PC-3 (cell line): ENCODE measurements at regions not wholly inside any gene's neighbourhood (a gene's known extent, or its start where the extent isn't known, plus 50 kb on each side); places are given as distances from the start of the nearest gene placed in this dataset.
A peak's percentile ranks its signal among the peaks of the same experiment; 100 is the strongest.

Experiments used
- ATAC-seq: fragments of 200-7000 bp; cut with Tn5 transposase; 2 replicates; pipeline ENCODE4 v1.9.1; 2020; ENCODE audit warnings: mild to moderate bottlenecking, moderate library complexity
- BruUV-seq: library from RNA; stranded (reverse); fragments of 400-500 nt; replicated peaks from 2 replicates; lab custom pipeline; 2021; lab: Mats Ljungman, UMichigan
- CTCF ChIA-PET: fragments of 300-600 bp; sonication (Branson Sonifier 250); formaldehyde crosslinking; loops from one replicate; lab custom pipeline; 2022; ENCODE audit warnings: antibody characterized with exemption; lab: Charles Lee
- POLR2A ChIA-PET: fragments of 300-600 bp; sonication (Branson Sonifier 250); formaldehyde crosslinking; loops from one replicate; lab custom pipeline; 2022; ENCODE audit warnings: antibody characterized with exemption; ENCODE audit not compliant: unreplicated experiment; lab: Charles Lee
- DNase-seq: peaks from one replicate; pipeline ENCODE4 v3.0.0-alpha.2; 2015
- H2AFZ ChIP-seq: fragments of 300-600 bp; sonication (generic); 2 replicates; pipeline ENCODE4 v1.6.0; 2016; ENCODE audit warnings: antibody characterized with exemption, low read length
- H3F3A ChIP-seq: fragments of 300-600 bp; sonication (generic); one replicate; pipeline ENCODE4 v1.6.0; 2017; ENCODE audit warnings: antibody characterized with exemption, low read length, control low read depth, mild to moderate bottlenecking; ENCODE audit not compliant: unreplicated experiment
- H3K27ac ChIP-seq: fragments of 300-600 bp; sonication (generic); 2 replicates; pipeline ENCODE4 v1.5.1; 2016; ENCODE audit warnings: mild to moderate bottlenecking, low read length
- H3K27me3 ChIP-seq: fragments of 300-600 bp; sonication (generic); 2 replicates; pipeline ENCODE4 v1.6.1; 2016; ENCODE audit warnings: low read length, mixed read lengths
- H3K36me3 ChIP-seq: fragments of 300-600 bp; sonication (generic); 2 replicates; pipeline ENCODE4 v1.6.1; 2016; ENCODE audit warnings: low read depth, mixed run types, low read length, mixed read lengths
- H3K4me1 ChIP-seq: fragments of 300-600 bp; sonication (generic); 2 replicates; pipeline ENCODE4 v1.5.1; 2016; ENCODE audit warnings: low read length; ENCODE audit not compliant: insufficient read depth
- H3K4me2 ChIP-seq: fragments of 300-600 bp; sonication (generic); 2 replicates; pipeline ENCODE4 v1.6.0; 2016; ENCODE audit warnings: low read length
- H3K4me3 ChIP-seq: fragments of 300-600 bp; sonication (generic); 2 replicates; pipeline ENCODE4 v1.5.1; 2016; ENCODE audit warnings: mild to moderate bottlenecking, low read length, mixed read lengths
- H3K79me2 ChIP-seq: fragments of 300-600 bp; sonication (generic); 2 replicates; pipeline ENCODE4 v1.6.1; 2017; ENCODE audit warnings: low read length, mixed read lengths
- H3K9ac ChIP-seq: fragments of 300-600 bp; sonication (generic); 2 replicates; pipeline ENCODE4 v1.6.0; 2016; ENCODE audit warnings: mild to moderate bottlenecking, low read length
- H3K9me2 ChIP-seq: fragments of 300-600 bp; sonication (generic); replicated peaks from 2 replicates; pipeline ENCODE4 v1.6.1; 2016; ENCODE audit warnings: mixed run types, low read length, mixed read lengths
- H3K9me3 ChIP-seq: fragments of 300-600 bp; sonication (generic); 2 replicates; pipeline ENCODE4 v1.6.1; 2016; ENCODE audit warnings: low read length, mixed read lengths
- H4K20me1 ChIP-seq: fragments of 300-600 bp; sonication (generic); 2 replicates; pipeline ENCODE4 v1.6.1; 2016; ENCODE audit warnings: low read length, mixed read lengths
- EZH2 ChIP-seq: fragments of 300-600 bp; sonication (generic); IDR thresholded peaks from one replicate; pipeline ENCODE4 v1.6.1; 2017; ENCODE audit warnings: antibody characterized with exemption, mild to moderate bottlenecking, low read length; ENCODE audit not compliant: unreplicated experiment
- EZH2phosphoT487 ChIP-seq: fragments of 300-600 bp; sonication (generic); IDR thresholded peaks from 2 replicates; pipeline ENCODE4 v1.6.1; 2018; ENCODE audit warnings: mild to moderate bottlenecking, antibody characterized with exemption, low read length, borderline replicate concordance
- intact Hi-C: fragments of 100-400 bp; cut with micrococcal nuclease; formaldehyde crosslinking; loops from 2 replicates; pipeline ENCODE4 v1.9.0; 2023
- TF ChIP-seq, protein P1 (sequence below): fragments of 300-600 bp; sonication (generic); conservative IDR thresholded peaks from 2 replicates; pipeline ENCODE4 v1.5.1; 2017; ENCODE audit warnings: antibody characterized with exemption, low read depth, mild to moderate bottlenecking, low read length

DNA sequence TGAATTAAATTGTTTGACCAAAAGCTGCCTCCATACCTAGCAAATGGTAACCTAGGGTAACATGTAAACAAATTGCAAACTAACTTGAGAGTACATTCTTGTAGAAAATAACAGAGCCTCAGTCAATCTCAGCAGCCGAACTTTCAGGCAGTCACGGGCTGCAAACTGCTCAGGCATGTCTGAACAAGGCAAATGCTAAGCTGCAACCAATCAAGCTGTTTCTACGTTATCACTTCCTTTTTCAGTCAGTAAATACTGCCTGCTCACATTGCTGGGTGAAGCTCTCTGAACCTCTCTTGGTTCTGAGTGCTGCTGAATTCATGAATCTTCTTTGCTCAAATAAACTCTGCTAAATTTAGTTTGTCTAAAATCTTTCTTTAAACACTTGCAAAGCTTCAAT, 1212.4 kb downstream of the SORCS1 start:
- Histone ChIP-seq H3K79me2 (no peaks in the 10 kb centered on the region), H3K27me3 (0 out of 2 replicates have a peak, but pooled peaks cover 11% of the 10 kb centered on the region), H3K4me3 (no peak overlapping the region), H3K27ac (no peak overlapping the region), H3K9me3 (no peaks in the 10 kb centered on the region), H3K4me2 (peak overlapping the region; percentile 51), H3K9ac (no peak overlapping the region), H3F3A (no peaks in the 10 kb centered on the region), H2AFZ (peak overlapping the region; percentile 40; the same call in 1 of the 2 replicates), H3K4me1 (0 out of 2 replicates have a peak, but pooled peaks cover 5% of the 10 kb centered on the region), H4K20me1 (no peaks in the 10 kb centered on the region), H3K9me2 (no peaks in the 10 kb centered on the region), H3K36me3 (no peaks in the 10 kb centered on the region)
- ATAC-seq (no peak), DNase-seq (peak; percentile 20)
- TF ChIP-seq, protein P1, sequence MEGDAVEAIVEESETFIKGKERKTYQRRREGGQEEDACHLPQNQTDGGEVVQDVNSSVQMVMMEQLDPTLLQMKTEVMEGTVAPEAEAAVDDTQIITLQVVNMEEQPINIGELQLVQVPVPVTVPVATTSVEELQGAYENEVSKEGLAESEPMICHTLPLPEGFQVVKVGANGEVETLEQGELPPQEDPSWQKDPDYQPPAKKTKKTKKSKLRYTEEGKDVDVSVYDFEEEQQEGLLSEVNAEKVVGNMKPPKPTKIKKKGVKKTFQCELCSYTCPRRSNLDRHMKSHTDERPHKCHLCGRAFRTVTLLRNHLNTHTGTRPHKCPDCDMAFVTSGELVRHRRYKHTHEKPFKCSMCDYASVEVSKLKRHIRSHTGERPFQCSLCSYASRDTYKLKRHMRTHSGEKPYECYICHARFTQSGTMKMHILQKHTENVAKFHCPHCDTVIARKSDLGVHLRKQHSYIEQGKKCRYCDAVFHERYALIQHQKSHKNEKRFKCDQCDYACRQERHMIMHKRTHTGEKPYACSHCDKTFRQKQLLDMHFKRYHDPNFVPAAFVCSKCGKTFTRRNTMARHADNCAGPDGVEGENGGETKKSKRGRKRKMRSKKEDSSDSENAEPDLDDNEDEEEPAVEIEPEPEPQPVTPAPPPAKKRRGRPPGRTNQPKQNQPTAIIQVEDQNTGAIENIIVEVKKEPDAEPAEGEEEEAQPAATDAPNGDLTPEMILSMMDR, result no peak
- no peak for TF ChIP-seq EZH2phosphoT487
- no peak for TF ChIP-seq EZH2
- intact Hi-C loops, result no loop called here
- BruUV-seq, result no TSS peak
- CTCF ChIA-PET, result no interaction called here
- POLR2A ChIA-PET, result no interaction called here

DNA sequence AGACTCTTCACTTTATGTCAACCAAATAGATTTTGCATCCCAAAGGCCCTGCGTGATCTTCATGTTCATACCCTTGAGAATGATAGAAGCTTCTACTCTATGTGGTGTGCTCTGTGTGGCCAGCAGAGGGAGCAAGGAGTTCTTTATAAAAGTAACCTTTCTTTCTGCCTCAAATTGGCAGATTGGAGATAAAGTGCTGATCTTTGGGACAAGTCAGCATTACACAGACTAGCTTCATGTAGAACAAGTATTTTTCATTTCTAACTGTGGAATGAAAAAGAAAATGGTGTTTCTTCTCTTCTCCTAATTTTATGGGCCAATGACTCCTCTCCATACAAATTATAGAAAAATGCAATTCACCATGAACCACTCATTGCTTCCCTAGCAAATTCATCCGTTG, 1214.1 kb downstream of the SORCS1 start:
- no peaks in the 10 kb centered on the region for H3K9me2 ChIP-seq
- no peaks in the 10 kb centered on the region for H3K36me3 ChIP-seq
- no peaks in the 10 kb centered on the region for H3F3A ChIP-seq
- CTCF ChIA-PET, result no interaction called here
- no peak overlapping the region for H3K9ac ChIP-seq
- no peaks in the 10 kb centered on the region for H4K20me1 ChIP-seq
- POLR2A ChIA-PET, result no interaction called here
- H3K9me3 ChIP-seq, result no peaks in the 10 kb centered on the region
- H3K4me3 ChIP-seq, result no peak overlapping the region
- no peak for ATAC-seq
- H3K79me2 ChIP-seq, result no peaks in the 10 kb centered on the region
- 0 out of 2 replicates have a peak, but pooled peaks cover 5% of the 10 kb centered on the region for H3K4me1 ChIP-seq
- H3K27ac ChIP-seq, result no peak overlapping the region
- intact Hi-C loops, result loop anchor here (2.0 kb wide), 1 partner anchor 224 kb away; no protein-coding TSS in a partner anchor
- no peak overlapping the region for H2AFZ ChIP-seq
- 0 out of 2 replicates have a peak, but pooled peaks cover 11% of the 10 kb centered on the region for H3K27me3 ChIP-seq
- TF ChIP-seq EZH2phosphoT487 (no peak), EZH2 (no peak)
- TF ChIP-seq, protein P1, result peak; percentile 79
- DNase-seq, result peak; percentile 65
- BruUV-seq, result no TSS peak
- no peak overlapping the region for H3K4me2 ChIP-seq

DNA sequence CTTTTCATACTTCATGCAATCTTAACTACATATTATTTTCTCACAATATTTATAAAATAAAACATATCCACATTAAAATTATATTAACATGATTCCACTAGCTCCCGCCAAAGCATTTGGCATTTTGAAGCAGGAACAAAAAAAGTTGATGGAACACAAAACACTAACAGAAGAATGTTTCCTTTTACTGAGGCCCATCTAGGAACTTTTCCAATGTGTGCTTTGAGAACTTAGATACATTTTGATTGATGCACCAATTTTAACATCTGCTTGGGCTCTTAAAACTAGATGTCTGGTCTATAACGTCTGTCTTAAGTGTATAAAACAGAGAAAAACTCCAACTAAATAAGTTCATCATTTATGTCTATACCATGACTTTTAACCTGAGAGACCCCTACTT, 1214.8 kb downstream of the SORCS1 start:
- DNase-seq, result no peak
- POLR2A ChIA-PET, result no interaction called here
- no peaks in the 10 kb centered on the region for H3F3A ChIP-seq

More for the DNA sequence above, 1214.8 kb downstream of the SORCS1 start:
- Histone ChIP-seq H3K9me3 (no peaks in the 10 kb centered on the region), H3K27ac (no peak overlapping the region), H3K27me3 (0 out of 2 replicates have a peak, but pooled peaks cover 11% of the 10 kb centered on the region), H3K79me2 (no peaks in the 10 kb centered on the region), H3K36me3 (no peaks in the 10 kb centered on the region), H3K4me1 (0 out of 2 replicates have a peak, but pooled peaks cover 5% of the 10 kb centered on the region), H3K9ac (no peak overlapping the region), H3K4me2 (no peak overlapping the region), H2AFZ (no peak overlapping the region), H3K9me2 (no peaks in the 10 kb centered on the region), H3K4me3 (no peak overlapping the region), H4K20me1 (no peaks in the 10 kb centered on the region)
- ATAC-seq, result no peak
- CTCF ChIA-PET, result no interaction called here
- TF ChIP-seq EZH2 (no peak), EZH2phosphoT487 (no peak)
- TF ChIP-seq, protein P1, result no peak
- intact Hi-C loops, result loop anchor here (2.0 kb wide), 1 partner anchor 225 kb away; no protein-coding TSS in a partner anchor
- no TSS peak for BruUV-seq
